ENCODE measurements at regions not wholly inside any gene's neighbourhood (a gene's known extent, or its start where the extent isn't known, plus 50 kb on each side); places are given as distances from the start of the nearest gene placed in this dataset.

DNA sequence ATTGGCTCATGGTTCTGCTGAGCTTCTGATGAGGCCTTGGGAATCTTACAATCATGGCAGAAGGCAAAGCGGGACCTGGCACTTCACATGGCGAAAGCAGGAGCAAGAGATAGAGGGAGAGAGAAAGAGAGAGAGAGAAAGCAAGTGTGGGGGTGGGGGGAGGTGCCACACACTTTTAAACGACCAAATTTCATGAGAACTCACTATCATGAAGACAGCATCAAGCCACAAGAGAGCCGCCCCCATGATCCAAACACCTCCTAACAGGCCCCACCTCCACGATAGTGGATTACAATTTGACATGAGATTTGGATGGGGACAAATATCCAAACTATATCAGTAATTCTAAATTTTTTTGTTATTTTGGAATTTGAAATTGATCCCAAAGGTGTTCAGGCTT lies 553.9 kb downstream of the PRR16 start:
- TF ChIP-seq EZH2phosphoT487 (conservative IDR thresholded peaks at IDR 0.05; ENCODE audit: low read length): no peak
- TF ChIP-seq, protein P1, sequence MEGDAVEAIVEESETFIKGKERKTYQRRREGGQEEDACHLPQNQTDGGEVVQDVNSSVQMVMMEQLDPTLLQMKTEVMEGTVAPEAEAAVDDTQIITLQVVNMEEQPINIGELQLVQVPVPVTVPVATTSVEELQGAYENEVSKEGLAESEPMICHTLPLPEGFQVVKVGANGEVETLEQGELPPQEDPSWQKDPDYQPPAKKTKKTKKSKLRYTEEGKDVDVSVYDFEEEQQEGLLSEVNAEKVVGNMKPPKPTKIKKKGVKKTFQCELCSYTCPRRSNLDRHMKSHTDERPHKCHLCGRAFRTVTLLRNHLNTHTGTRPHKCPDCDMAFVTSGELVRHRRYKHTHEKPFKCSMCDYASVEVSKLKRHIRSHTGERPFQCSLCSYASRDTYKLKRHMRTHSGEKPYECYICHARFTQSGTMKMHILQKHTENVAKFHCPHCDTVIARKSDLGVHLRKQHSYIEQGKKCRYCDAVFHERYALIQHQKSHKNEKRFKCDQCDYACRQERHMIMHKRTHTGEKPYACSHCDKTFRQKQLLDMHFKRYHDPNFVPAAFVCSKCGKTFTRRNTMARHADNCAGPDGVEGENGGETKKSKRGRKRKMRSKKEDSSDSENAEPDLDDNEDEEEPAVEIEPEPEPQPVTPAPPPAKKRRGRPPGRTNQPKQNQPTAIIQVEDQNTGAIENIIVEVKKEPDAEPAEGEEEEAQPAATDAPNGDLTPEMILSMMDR (IDR thresholded peaks at IDR 0.05; ENCODE audit: insufficient read depth, low read length, poor library complexity, severe bottlenecking): no peak
- Histone ChIP-seq H3K4me3 (ENCODE audit: insufficient read depth, low read length, poor library complexity, severe bottlenecking) (no peak overlapping the region), H3K9me3 (ENCODE audit: insufficient read depth, low read length) (no peaks in the 10 kb centered on the region), H3F3A (ENCODE audit: insufficient read depth) (no peaks in the 10 kb centered on the region), H3K27ac (ENCODE audit: low read depth, low read length) (no peak overlapping the region), H4K20me1 (ENCODE audit: low read depth, low read length) (no peaks in the 10 kb centered on the region), H3K36me3 (ENCODE audit: low read length) (no peaks in the 10 kb centered on the region), H3K9me2 (replicated peaks; ENCODE audit: insufficient read depth, low read length) (no peaks in the 10 kb centered on the region), H3K9ac (ENCODE audit: low read length) (no peak overlapping the region), H3K27me3 (ENCODE audit: low read length) (no peaks in the 10 kb centered on the region), H3K4me2 (ENCODE audit: low read depth, low read length, poor library complexity, severe bottlenecking) (no peak overlapping the region), H2AFZ (ENCODE audit: low read depth, low read length, severe bottlenecking) (no peak overlapping the region), H3K79me2 (ENCODE audit: insufficient read depth, low read length) (no peaks in the 10 kb centered on the region)

DNA sequence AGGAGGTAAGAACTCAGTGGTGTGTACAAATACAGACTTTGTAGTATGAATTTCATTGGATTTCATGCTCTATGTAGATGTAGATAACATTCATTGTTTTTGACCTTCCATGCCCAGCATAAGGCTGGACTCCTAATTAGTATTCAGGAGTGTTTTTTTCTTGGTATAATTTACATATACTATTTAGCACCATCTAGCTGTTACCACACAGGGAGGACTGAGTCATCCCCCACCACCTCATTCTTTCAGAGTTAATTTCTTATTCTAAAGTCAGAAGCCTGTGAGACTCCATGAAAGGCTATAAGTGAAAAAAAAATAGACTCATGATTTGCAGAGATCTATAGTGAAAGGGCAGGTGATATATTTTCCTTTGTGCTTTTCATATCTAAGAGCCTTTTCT lies 555.0 kb downstream of the PRR16 start:
- Histone ChIP-seq H3K4me3 (ENCODE audit: insufficient read depth, low read length, poor library complexity, severe bottlenecking) (no peak overlapping the region), H3K27ac (ENCODE audit: low read depth, low read length) (no peak overlapping the region), H3K36me3 (ENCODE audit: low read length) (no peaks in the 10 kb centered on the region), H3K27me3 (ENCODE audit: low read length) (no peaks in the 10 kb centered on the region), H4K20me1 (ENCODE audit: low read depth, low read length) (no peaks in the 10 kb centered on the region), H3K79me2 (ENCODE audit: insufficient read depth, low read length) (no peaks in the 10 kb centered on the region), H2AFZ (ENCODE audit: low read depth, low read length, severe bottlenecking) (no peak overlapping the region), H3K4me2 (ENCODE audit: low read depth, low read length, poor library complexity, severe bottlenecking) (no peak overlapping the region), H3K9me3 (ENCODE audit: insufficient read depth, low read length) (no peaks in the 10 kb centered on the region), H3K9ac (ENCODE audit: low read length) (no peak overlapping the region), H3F3A (ENCODE audit: insufficient read depth) (no peaks in the 10 kb centered on the region), H3K9me2 (replicated peaks; ENCODE audit: insufficient read depth, low read length) (no peaks in the 10 kb centered on the region)
- no peak for TF ChIP-seq EZH2phosphoT487 (conservative IDR thresholded peaks at IDR 0.05; ENCODE audit: low read length)
- TF ChIP-seq, protein P1 (IDR thresholded peaks at IDR 0.05; ENCODE audit: insufficient read depth, low read length, poor library complexity, severe bottlenecking): no peak

DNA sequence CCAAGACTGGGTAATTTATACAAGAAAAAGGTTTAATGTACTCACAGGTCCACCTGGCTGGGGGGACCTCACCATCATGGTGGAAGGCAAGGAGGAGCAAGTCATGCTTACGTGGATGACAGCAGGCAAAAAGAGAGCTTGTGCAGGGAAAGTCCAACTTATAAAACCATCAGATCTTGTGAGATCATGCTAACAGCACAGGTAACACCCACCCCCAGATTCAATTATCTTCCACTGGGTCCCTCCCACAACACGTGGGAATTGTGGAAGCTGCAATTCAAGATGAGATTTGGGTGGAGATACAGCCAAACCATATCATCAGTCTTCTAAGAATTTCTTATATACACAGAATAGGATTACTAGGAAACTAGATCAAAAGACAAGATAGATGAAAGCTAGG lies 555.6 kb downstream of the PRR16 start:
- H3K27ac ChIP-seq (ENCODE audit: low read depth, low read length): no peak overlapping the region
- no peaks in the 10 kb centered on the region for H3K9me2 ChIP-seq (replicated peaks; ENCODE audit: insufficient read depth, low read length)
- H3F3A ChIP-seq (ENCODE audit: insufficient read depth): no peaks in the 10 kb centered on the region
- H4K20me1 ChIP-seq (ENCODE audit: low read depth, low read length): no peaks in the 10 kb centered on the region
- no peak overlapping the region for H2AFZ ChIP-seq (ENCODE audit: low read depth, low read length, severe bottlenecking)
- no peaks in the 10 kb centered on the region for H3K27me3 ChIP-seq (ENCODE audit: low read length)
- H3K9me3 ChIP-seq (ENCODE audit: insufficient read depth, low read length): no peaks in the 10 kb centered on the region
- no peak overlapping the region for H3K4me2 ChIP-seq (ENCODE audit: low read depth, low read length, poor library complexity, severe bottlenecking)
- H3K36me3 ChIP-seq (ENCODE audit: low read length): no peaks in the 10 kb centered on the region
- no peaks in the 10 kb centered on the region for H3K79me2 ChIP-seq (ENCODE audit: insufficient read depth, low read length)
- H3K9ac ChIP-seq (ENCODE audit: low read length): no peak overlapping the region
- H3K4me3 ChIP-seq (ENCODE audit: insufficient read depth, low read length, poor library complexity, severe bottlenecking): no peak overlapping the region
- TF ChIP-seq, protein P1 (IDR thresholded peaks at IDR 0.05; ENCODE audit: insufficient read depth, low read length, poor library complexity, severe bottlenecking): no peak
- no peak for TF ChIP-seq EZH2phosphoT487 (conservative IDR thresholded peaks at IDR 0.05; ENCODE audit: low read length)

Data from SU-DHL-6 (cell line).